ENCODE measurements at regions not wholly inside any gene's neighbourhood (a gene's known extent, or its start where the extent isn't known, plus 50 kb on each side); places are given as distances from the start of the nearest gene placed in this dataset.

- no peak for ATAC-seq (ENCODE audit: insufficient read depth, low read depth)
- Histone ChIP-seq H3K79me2 (ENCODE audit: insufficient read depth, low read length) (no peaks in the 10 kb centered on the region), H3K9ac (ENCODE audit: low read depth, low read length) (no peak overlapping the region), H3K9me3 (ENCODE audit: insufficient read depth, low read length, severe bottlenecking) (no peaks in the 10 kb centered on the region), H3K4me3 (ENCODE audit: low read depth in 1 of 2, low read length in 2 of 2) (no peak overlapping the region), H4K20me1 (ENCODE audit: insufficient read depth, low read length) (no peaks in the 10 kb centered on the region), H3K36me3 (ENCODE audit: insufficient read depth, low read length) (no peaks in the 10 kb centered on the region), H3K4me2 (ENCODE audit: insufficient read depth, low read length) (no peak overlapping the region), H3K27me3 (ENCODE audit: insufficient read depth, low read length, poor library complexity) (no peaks in the 10 kb centered on the region), H3K27ac (ENCODE audit: low read length) (no peak overlapping the region), H2AFZ (ENCODE audit: low read depth, low read length) (no peak overlapping the region), H3K4me1 (ENCODE audit: insufficient read depth, low read length) (no peaks in the 10 kb centered on the region)
- TF ChIP-seq EZH2 (IDR thresholded peaks at IDR 0.05; ENCODE audit: borderline replicate concordance, low read depth, low read length, severe bottlenecking) (no peak), CTCF (IDR thresholded peaks at IDR 0.05; ENCODE audit: borderline replicate concordance, extremely low read depth, low read length, poor library complexity, severe bottlenecking) (no peak)
- no peak for DNase-seq
Observed at GRCh38 chr3:3699816-3700633, 99.2 kb upstream of the LRRN1 start.

GRCh38 chr3:3699407-3699806 lies 99.8 kb upstream of the LRRN1 start:
- no peak overlapping the region for H2AFZ ChIP-seq (ENCODE audit: low read depth, low read length)
- H3K4me3 ChIP-seq (ENCODE audit: low read depth in 1 of 2, low read length in 2 of 2), result no peak overlapping the region
- ATAC-seq (ENCODE audit: insufficient read depth, low read depth), result no peak
- H4K20me1 ChIP-seq (ENCODE audit: insufficient read depth, low read length), result no peaks in the 10 kb centered on the region
- H3K36me3 ChIP-seq (ENCODE audit: insufficient read depth, low read length), result no peaks in the 10 kb centered on the region
- H3K27me3 ChIP-seq (ENCODE audit: insufficient read depth, low read length, poor library complexity), result no peaks in the 10 kb centered on the region
- H3K27ac ChIP-seq (ENCODE audit: low read length), result no peak overlapping the region
- H3K79me2 ChIP-seq (ENCODE audit: insufficient read depth, low read length), result no peaks in the 10 kb centered on the region
- no peak for DNase-seq
- no peaks in the 10 kb centered on the region for H3K9me3 ChIP-seq (ENCODE audit: insufficient read depth, low read length, severe bottlenecking)
- no peak overlapping the region for H3K9ac ChIP-seq (ENCODE audit: low read depth, low read length)
- H3K4me2 ChIP-seq (ENCODE audit: insufficient read depth, low read length), result no peak overlapping the region
- TF ChIP-seq CTCF (IDR thresholded peaks at IDR 0.05; ENCODE audit: borderline replicate concordance, extremely low read depth, low read length, poor library complexity, severe bottlenecking) (no peak), EZH2 (IDR thresholded peaks at IDR 0.05; ENCODE audit: borderline replicate concordance, low read depth, low read length, severe bottlenecking) (no peak)
- H3K4me1 ChIP-seq (ENCODE audit: insufficient read depth, low read length), result no peaks in the 10 kb centered on the region

GRCh38 chr3:3696345-3696744 lies 102.9 kb upstream of the LRRN1 start:
- no peaks in the 10 kb centered on the region for H4K20me1 ChIP-seq (ENCODE audit: insufficient read depth, low read length)
- no peak for DNase-seq
- H3K4me2 ChIP-seq (ENCODE audit: insufficient read depth, low read length), result no peak overlapping the region
- no peaks in the 10 kb centered on the region for H3K4me1 ChIP-seq (ENCODE audit: insufficient read depth, low read length)
- no peak overlapping the region for H3K9ac ChIP-seq (ENCODE audit: low read depth, low read length)
- H3K79me2 ChIP-seq (ENCODE audit: insufficient read depth, low read length), result no peaks in the 10 kb centered on the region
- H3K27me3 ChIP-seq (ENCODE audit: insufficient read depth, low read length, poor library complexity), result no peaks in the 10 kb centered on the region
- H3K9me3 ChIP-seq (ENCODE audit: insufficient read depth, low read length, severe bottlenecking), result no peaks in the 10 kb centered on the region
- no peak overlapping the region for H2AFZ ChIP-seq (ENCODE audit: low read depth, low read length)
- no peak for TF ChIP-seq CTCF (IDR thresholded peaks at IDR 0.05; ENCODE audit: borderline replicate concordance, extremely low read depth, low read length, poor library complexity, severe bottlenecking)
- no peak for TF ChIP-seq EZH2 (IDR thresholded peaks at IDR 0.05; ENCODE audit: borderline replicate concordance, low read depth, low read length, severe bottlenecking)
- no peak for ATAC-seq (ENCODE audit: insufficient read depth, low read depth)
- no peaks in the 10 kb centered on the region for H3K36me3 ChIP-seq (ENCODE audit: insufficient read depth, low read length)
- H3K27ac ChIP-seq (ENCODE audit: low read length), result no peak overlapping the region
- no peak overlapping the region for H3K4me3 ChIP-seq (ENCODE audit: low read depth in 1 of 2, low read length in 2 of 2)
